ENCODE measurements at regions not wholly inside any gene's neighbourhood (a gene's known extent, or its start where the extent isn't known, plus 50 kb on each side); places are given as distances from the start of the nearest gene placed in this dataset.
"Not testable (repeated sequence)": the region's sequence is repeated elsewhere in the genome, so short reads cannot be mapped to it uniquely, and the experiment has no call there.

DNA sequence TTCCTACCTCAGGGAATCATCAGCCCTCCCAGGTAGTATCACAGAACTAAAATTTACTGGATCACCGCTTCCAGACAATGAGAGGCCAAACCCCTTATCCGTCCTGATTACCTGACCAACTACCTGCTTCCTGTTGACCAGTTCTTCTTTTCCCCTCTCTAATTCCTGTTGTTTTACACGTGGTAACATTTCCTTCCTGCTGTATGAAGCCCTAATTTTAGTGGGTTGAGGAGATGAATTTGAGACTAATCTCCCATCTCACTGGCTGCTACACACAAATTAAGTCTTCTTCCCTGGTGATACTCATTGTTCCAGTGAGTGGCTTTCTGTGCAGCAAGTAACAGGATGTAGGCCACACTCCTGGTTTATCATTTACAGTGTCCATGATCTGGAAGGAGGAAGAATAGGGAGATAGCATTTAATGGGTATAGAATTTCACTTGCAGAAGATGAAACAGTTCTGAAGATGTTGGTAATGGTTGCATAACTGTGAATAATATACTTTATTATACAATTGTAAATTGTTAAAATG, 2112.9 kb downstream of the NCAM2 start:
- DNase-seq (ENCODE audit: extremely low read depth, low read depth), result no peak
- no peak for TF ChIP-seq CTCF (IDR thresholded peaks at IDR 0.05; ENCODE audit: low read depth, low read length)

GRCh38 chr21:23119491-23119890, 2121.3 kb downstream of the NCAM2 start:
- TF ChIP-seq CTCF (IDR thresholded peaks at IDR 0.05; ENCODE audit: low read depth, low read length), result no peak
- no peak for DNase-seq (ENCODE audit: extremely low read depth, low read depth)

DNA sequence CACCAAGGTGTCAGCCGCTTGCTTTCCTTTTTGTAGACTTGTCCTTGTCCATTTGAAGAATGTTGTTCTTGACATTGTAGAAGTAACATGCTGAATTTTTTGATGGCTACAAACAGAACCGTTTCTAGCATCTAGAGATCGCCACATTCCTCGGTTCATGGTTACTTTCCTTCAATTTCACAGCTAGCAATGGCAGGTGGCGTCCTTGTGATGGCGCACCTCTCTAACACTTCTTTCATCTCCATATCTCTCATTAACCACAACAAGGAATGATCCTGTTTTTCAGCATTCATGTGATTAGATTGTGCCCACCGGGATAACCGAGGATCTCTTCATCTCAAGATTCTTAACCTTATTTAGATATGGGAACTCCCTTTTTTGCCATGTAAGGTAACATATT, 2129.8 kb downstream of the NCAM2 start:
- TF ChIP-seq CTCF (IDR thresholded peaks at IDR 0.05; ENCODE audit: low read depth, low read length), result no peak
- DNase-seq (ENCODE audit: extremely low read depth, low read depth), result no peak

- no peak for DNase-seq (ENCODE audit: extremely low read depth, low read depth)
- TF ChIP-seq CTCF (IDR thresholded peaks at IDR 0.05; ENCODE audit: low read depth, low read length), result no peak
Observed at GRCh38 chr21:23130308-23130707, 2132.1 kb downstream of the NCAM2 start.

- DNase-seq (ENCODE audit: extremely low read depth, low read depth), result no peak
Observed at GRCh38 chr21:23131177-23131576, 2133.0 kb downstream of the NCAM2 start.

GRCh38 chr21:23138797-23139196, 2140.6 kb downstream of the NCAM2 start:
- no peak for TF ChIP-seq CTCF (IDR thresholded peaks at IDR 0.05; ENCODE audit: low read depth, low read length)

More at GRCh38 chr21:23131177-23131576, 2133.0 kb downstream of the NCAM2 start:
- no peak for TF ChIP-seq CTCF (IDR thresholded peaks at IDR 0.05; ENCODE audit: low read depth, low read length)

GRCh38 chr21:23152130-23152529, 2153.9 kb downstream of the NCAM2 start:
- TF ChIP-seq CTCF (IDR thresholded peaks at IDR 0.05; ENCODE audit: low read depth, low read length), result no peak
- DNase-seq (ENCODE audit: extremely low read depth, low read depth), result no peak

More at GRCh38 chr21:23138797-23139196, 2140.6 kb downstream of the NCAM2 start:
- DNase-seq (ENCODE audit: extremely low read depth, low read depth), result no peak

GRCh38 chr21:23153842-23154241, 2155.6 kb downstream of the NCAM2 start:
- DNase-seq (ENCODE audit: extremely low read depth, low read depth), result not testable (repeated sequence)
